ENCODE measurements at regions not wholly inside any gene's neighbourhood (a gene's known extent, or its start where the extent isn't known, plus 50 kb on each side); places are given as distances from the start of the nearest gene placed in this dataset.

- TF ChIP-seq CTCF (IDR thresholded peaks at IDR 0.05; ENCODE audit: insufficient read depth, low read depth, low read length) = no peak
- TF ChIP-seq EZH2 (IDR thresholded peaks at IDR 0.05; ENCODE audit: insufficient read depth, low read length) = no peak
These were observed 173.3 kb upstream of the S100G start for GRCh38 chrX:16476692-16477091.

Data from astrocyte (in vitro differentiated cells and primary cell).